ENCODE measurements at regions not wholly inside any gene's neighbourhood (a gene's known extent, or its start where the extent isn't known, plus 50 kb on each side); places are given as distances from the start of the nearest gene placed in this dataset.

DNA sequence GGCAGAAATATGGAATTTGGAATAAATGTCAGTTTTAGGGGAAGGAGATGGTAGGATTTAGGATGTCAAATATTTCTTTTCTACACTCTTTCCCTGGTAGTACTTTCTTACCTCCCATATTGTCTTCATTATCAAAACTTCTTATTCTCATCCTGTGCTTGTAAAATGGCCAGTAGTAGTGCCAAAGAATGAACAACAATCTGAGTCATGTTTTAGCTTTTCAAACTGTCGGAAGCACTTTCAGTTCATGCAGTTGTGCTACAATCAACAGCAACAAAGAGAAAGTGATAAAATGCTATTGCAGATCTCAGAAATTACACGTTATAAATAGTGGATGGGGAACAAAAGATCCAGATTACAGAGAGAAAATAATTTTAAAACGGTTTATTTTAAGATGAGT lies 193.7 kb upstream of the RXFP2 start:
- TF ChIP-seq EZH2 (IDR thresholded peaks at IDR 0.05; ENCODE audit: insufficient read depth, poor library complexity, severe bottlenecking) (no peak), EZH2phosphoT487 (IDR thresholded peaks at IDR 0.05; ENCODE audit: insufficient read depth, low read depth) (no peak)

Measured in GM23248 (cell line).